Fibroblast of mammary gland (primary cell): ENCODE measurements at regions not wholly inside any gene's neighbourhood (a gene's known extent, or its start where the extent isn't known, plus 50 kb on each side); places are given as distances from the start of the nearest gene placed in this dataset.

Source experiments
- DNase-seq: peaks from one replicate; pipeline ENCODE4 v3.0.0-alpha.2; 2010; ENCODE audit warnings: low read depth
- H3K4me3 ChIP-seq: 2 replicates; pipeline ENCODE4 v1.5.1; 2011; ENCODE audit warnings: low read depth, mild to moderate bottlenecking, low read length, moderate library complexity; ENCODE audit not compliant: control insufficient read depth
- TF ChIP-seq, protein P1 (sequence below): conservative IDR thresholded peaks from 2 replicates; pipeline ENCODE4 v1.5.1; 2011; ENCODE audit warnings: low read depth, low read length, inconsistent platforms; ENCODE audit not compliant: control insufficient read depth, insufficient read depth

DNA sequence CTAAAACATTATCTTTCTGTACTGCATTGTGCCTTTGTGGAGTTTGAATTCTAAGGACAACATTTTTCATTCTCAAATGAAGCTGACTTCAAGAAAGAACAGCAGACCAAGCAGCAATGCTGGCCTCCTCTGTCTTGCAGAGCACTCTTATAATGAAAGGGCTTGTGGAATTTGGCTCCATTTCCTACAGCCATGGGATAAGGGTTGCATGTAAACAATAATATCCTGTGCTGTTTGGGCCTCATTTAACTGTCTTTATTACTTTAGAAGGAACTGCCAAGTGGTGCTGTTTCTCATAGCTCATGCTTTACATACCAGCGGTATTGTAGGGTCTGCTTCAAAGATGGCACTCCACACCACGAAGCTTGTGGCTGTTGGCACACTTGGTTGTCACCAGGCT, 111.4 kb upstream of the EOLA2 start:
- TF ChIP-seq, protein P1, sequence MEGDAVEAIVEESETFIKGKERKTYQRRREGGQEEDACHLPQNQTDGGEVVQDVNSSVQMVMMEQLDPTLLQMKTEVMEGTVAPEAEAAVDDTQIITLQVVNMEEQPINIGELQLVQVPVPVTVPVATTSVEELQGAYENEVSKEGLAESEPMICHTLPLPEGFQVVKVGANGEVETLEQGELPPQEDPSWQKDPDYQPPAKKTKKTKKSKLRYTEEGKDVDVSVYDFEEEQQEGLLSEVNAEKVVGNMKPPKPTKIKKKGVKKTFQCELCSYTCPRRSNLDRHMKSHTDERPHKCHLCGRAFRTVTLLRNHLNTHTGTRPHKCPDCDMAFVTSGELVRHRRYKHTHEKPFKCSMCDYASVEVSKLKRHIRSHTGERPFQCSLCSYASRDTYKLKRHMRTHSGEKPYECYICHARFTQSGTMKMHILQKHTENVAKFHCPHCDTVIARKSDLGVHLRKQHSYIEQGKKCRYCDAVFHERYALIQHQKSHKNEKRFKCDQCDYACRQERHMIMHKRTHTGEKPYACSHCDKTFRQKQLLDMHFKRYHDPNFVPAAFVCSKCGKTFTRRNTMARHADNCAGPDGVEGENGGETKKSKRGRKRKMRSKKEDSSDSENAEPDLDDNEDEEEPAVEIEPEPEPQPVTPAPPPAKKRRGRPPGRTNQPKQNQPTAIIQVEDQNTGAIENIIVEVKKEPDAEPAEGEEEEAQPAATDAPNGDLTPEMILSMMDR = no peak
- no peak for DNase-seq
- no peak overlapping the region for H3K4me3 ChIP-seq

DNA sequence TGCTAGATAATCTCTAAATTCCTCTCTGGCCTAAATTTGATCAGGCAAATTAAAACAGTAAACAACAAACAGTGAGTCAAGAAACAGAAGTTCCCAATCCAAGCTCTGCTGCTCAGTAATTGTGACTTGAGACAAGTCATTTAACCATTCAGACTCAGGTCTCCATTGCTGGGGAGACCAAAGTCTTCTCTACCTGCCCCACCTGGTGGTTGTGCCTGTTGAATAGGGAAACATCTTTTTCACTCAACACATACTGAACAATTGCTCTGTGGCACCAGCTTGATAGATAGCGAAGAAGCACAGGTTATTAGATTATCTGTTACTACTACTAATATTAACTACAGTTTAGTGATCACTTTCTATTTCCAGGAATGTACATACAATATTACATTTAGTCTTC, 112.1 kb upstream of the EOLA2 start:
- no peak overlapping the region for H3K4me3 ChIP-seq
- DNase-seq = no peak
- TF ChIP-seq, protein P1 = no peak

DNA sequence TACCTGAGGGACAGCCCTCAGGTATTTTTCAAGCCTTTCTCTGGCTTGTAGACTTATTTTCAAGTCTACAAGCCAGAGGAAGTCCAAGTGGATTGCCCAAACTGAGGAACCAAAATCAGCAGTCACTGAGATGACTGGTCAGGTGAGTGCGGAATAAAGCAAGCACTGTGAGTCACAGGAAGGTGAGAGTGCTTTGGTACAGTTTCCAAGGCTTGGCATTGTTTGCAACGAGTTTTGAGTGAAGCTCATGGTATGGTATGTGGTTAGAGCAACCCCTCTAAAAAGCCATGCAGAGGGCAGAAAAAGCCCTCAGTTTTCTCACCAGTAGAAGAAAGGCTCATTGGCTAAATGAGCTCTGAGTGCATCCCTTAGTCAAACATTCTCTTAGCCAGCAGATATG, 112.8 kb upstream of the EOLA2 start:
- DNase-seq = no peak
- H3K4me3 ChIP-seq = no peak overlapping the region
- TF ChIP-seq, protein P1 = no peak

DNA sequence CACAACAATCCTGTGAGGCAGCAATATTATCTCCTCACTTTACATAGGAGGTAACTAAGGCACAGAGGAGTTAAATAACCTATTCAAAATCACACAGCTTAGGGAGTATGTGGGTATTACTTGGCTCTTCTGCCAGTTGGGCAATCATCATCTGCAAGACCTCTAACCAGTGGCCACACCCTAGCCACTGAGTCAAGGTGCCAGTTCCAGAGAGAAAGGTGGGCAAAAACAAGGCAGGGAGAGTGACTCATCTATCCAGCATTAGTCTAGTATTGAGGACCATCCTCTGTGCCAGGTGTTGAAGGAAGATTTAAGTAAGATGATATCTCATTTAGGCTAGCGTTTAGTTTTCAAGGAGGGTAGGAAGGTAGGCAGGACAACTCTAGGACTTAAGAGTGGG, 113.9 kb upstream of the EOLA2 start:
- no peak overlapping the region for H3K4me3 ChIP-seq
- DNase-seq = no peak
- TF ChIP-seq, protein P1 = no peak

DNA sequence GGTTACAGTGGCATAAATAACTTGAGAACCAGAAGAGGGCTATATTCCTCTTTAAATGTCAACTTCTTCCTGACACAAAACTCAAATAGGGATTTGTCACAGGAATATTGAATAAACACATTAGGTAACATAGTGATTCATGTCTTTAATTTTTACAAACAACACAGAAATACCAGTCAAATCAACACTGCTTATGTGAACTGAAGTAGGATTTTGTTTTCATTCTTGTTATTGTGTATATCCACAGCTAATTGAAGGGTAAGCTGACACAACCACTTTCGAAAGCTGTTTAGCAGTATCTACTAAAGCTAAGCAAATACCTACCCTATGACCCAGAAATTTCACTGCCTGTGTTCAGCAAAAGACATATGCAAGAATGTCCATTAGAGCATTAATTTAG, 120.4 kb upstream of the EOLA2 start:
- TF ChIP-seq, protein P1 = no peak
- DNase-seq = peak; percentile 5
- no peak overlapping the region for H3K4me3 ChIP-seq

DNA sequence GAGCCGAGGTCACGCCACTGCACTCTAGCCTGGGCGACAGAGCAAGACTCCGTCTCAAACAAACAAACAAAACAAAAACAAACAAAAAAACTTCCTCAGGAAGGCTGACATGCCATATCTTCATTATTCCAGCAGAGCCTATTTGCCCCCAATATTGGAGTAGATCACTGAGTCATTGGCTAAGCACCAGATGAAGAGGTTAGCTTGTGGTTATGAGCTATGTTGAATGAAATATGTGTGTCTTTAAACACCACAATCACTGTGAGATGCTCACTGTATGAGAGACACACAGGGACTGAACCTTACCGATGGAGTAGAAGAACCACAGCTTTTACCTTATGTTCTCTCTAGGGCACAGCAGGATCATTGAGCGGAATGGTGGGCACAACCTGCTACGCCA, 122.1 kb upstream of the EOLA2 start:
- TF ChIP-seq, protein P1 = no peak
- H3K4me3 ChIP-seq = no peak overlapping the region
- DNase-seq = peak; percentile 73
